DMS79 (cell line): ENCODE measurements at regions not wholly inside any gene's neighbourhood (a gene's known extent, or its start where the extent isn't known, plus 50 kb on each side); places are given as distances from the start of the nearest gene placed in this dataset.
"Not testable (repeated sequence)": the region's sequence is repeated elsewhere in the genome, so short reads cannot be mapped to it uniquely, and the experiment has no call there.

Experiments used
- DNase-seq: peaks from one replicate; lab custom pipeline; 2025; lab: John Stamatoyannopoulos, UW

GRCh38 chr10:44008270-44008916, 359.7 kb upstream of the ZNF32 start:
- DNase-seq = no peak

- DNase-seq = no peak
Observed at GRCh38 chr10:44006771-44007170, 358.1 kb upstream of the ZNF32 start.

- DNase-seq = no peak
Observed at GRCh38 chr10:44005788-44006099, 357.1 kb upstream of the ZNF32 start.

GRCh38 chr10:44004913-44005787, 356.5 kb upstream of the ZNF32 start:
- DNase-seq = no peak

GRCh38 chr10:43998021-43998809, 349.5 kb upstream of the ZNF32 start:
- DNase-seq = no peak

GRCh38 chr10:43997330-43997729, 348.6 kb upstream of the ZNF32 start:
- no peak for DNase-seq

DNA sequence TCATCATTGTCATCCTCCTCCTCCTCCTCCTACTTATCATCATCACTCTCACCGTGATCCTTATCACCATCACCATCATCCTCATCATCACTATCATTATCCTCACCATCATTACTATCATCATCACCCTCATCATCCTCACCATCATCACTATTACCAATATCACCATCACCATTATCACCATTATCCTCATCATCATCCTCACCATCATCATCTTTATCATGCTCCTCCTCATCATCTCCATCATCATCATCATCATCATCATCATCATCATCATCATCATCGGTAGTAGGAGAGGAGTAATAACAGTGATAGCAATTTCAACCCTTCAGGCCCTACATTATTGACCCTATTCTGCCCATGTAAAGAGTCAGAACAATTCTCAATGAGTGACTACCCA, 345.9 kb upstream of the ZNF32 start:
- DNase-seq = no peak

GRCh38 chr10:43992816-43993215, 344.1 kb upstream of the ZNF32 start:
- DNase-seq = not testable (repeated sequence)

GRCh38 chr10:43986374-43986773, 337.7 kb upstream of the ZNF32 start:
- no peak for DNase-seq

DNA sequence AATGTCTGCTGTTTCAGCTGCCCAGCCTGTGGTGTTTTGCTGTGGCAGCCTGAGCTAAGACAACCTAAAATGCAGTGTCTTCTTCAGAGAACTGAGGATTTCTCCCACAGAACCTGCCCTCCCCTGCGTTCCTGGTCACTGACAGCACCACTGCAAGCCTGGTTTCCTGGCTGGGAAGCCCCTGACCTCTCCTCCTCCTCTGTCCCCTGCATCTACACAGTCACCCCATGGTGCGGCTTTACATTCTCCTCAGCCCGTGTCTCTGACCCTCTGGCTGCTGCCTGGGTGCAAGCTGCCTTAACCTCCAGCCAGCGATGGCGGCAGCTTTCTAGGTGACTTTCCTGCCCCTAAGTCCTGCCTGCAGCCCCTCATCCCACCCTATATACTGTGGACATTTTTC, 337.3 kb upstream of the ZNF32 start:
- DNase-seq = no peak

- no peak for DNase-seq
Observed at GRCh38 chr10:43983856-43984271, 335.2 kb upstream of the ZNF32 start.

DNA sequence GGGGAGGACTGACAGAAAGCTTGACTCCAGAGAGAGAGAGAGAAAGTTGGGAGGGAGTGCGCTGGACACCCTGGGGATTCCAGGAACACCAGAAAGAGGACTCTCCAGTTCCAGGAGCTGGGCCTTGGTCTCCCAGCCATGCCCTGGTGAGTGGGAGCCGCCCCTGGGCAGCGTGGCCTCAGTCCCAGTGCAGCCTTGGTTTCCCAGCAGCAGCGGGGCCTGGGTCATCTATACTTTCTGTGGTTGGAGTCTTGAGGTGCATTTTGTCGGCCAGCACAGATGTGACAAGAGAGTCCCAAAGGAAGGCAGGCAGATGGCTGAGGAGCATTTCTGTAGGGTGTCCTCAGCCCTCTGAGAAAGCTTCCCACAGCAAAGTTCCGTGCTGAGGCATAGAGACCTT, 334.7 kb upstream of the ZNF32 start:
- no peak for DNase-seq

DNA sequence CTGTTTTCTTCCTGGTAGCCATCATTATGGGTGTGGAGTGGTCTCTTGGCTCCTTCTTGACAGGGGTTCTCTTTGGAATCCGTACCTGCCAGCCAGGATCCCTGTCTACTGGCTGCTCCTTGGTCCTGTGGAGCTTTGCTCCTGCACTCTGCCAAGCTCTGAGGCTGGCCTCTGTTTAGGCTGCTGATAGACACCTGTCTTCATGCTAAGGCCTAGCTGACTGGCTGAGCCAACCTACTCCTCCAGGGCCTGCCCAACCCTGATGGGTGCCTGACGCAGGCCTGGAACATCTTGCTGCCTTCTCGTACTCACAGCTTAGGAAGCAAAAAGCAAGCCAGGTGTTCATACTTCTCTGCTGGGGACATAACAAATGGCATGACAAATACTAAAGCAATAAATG, 333.6 kb upstream of the ZNF32 start:
- no peak for DNase-seq

DNA sequence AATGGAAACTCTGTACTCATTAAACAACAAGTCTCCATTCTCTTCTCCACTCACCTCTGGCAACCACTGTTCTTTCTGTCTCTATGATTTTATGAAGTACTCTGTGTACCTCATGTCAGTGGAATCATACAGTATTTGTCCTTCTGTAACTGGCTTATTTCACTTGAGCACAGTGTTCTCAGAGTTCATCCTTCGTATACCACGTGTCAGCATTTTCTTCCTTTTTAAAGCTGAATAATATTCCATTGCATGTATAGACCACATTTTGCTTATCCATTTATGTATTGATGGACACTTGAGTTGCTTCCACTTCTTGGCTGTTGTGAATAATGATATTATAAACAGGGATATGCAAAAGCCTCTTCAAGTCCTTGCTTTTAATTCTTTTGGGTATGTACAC, 333.0 kb upstream of the ZNF32 start:
- DNase-seq = no peak

DNA sequence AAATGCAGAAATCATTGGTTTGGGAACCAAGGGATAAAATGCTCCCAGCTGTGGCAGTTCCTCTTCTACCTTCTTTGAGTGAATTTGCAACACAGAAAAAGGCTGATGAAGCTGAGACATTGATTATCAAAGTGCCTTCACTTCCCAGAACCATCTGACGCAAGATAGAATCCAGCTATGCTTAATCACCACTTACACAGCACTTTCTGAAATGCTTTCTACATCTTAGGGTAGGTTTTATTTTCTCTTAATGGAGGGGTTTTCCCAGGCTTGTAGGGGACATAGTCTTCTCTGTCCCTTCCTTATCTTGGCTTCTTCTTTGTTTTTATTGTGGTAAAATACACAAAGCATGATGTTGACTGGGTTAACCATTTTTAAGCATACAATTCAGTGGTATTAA, 332.6 kb upstream of the ZNF32 start:
- DNase-seq = no peak

GRCh38 chr10:43980715-43981114, 332.0 kb upstream of the ZNF32 start:
- DNase-seq = no peak

- DNase-seq = no peak
Observed at GRCh38 chr10:43980313-43980712, 331.6 kb upstream of the ZNF32 start.

DNA sequence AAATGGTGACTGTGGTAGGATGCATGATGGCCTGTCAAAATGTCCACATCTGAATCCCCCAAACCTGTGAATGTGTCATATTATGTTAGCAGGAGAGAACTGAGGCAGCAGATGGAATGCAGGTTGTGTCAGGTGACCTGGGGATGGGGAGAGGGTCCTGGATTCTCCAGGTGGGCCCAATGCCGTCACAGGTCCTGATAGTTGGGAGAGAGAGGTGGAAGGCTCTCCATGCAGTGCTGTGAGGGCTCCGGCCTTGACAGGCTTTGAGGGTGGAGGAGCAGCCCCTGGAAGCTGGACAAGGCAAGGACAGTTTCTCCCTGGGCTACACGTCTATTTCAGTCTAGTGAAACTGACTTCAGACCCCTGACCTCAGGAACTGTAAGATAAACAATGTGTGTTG, 330.9 kb upstream of the ZNF32 start:
- no peak for DNase-seq

- DNase-seq = no peak
Observed at GRCh38 chr10:43978936-43979335, 330.3 kb upstream of the ZNF32 start.

GRCh38 chr10:43978091-43978490, 329.4 kb upstream of the ZNF32 start:
- no peak for DNase-seq

DNA sequence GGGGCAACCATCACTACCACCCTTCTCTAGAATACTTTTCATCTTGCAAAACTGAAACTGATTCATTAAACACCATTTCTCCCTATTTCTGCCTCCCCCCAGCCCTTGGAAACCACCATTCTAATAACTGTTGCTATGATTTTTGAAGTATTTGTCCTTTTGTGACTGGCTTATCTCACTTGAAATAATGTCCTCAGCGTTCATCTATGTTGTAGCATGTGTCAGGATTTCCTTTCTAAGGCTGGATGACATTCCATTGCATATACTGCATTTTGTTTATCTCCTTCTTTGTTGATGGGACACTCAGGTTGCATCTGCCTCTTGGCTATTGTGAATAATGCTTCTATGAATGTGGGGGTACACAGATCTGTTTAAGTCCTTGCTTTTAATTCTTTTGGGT, 327.6 kb upstream of the ZNF32 start:
- DNase-seq = no peak

DNA sequence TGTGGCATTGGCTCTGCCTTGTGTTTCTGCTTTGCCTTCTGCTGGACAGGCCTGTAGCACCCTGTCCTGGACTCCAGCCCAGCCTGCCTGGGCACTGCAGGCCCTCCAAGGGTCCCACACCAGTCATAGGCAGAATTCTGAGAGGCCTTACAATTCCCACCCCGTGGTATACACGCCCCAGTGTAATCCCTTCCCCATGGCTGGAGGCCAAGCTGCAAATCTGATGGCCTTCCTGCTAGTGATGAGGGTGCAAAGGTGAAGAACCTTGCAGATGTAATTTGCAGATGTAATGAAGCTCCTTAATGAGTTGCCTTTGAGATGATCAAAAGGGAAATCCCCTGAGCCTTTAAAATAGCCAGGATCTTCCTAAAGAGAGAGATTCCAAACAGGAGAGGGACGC, 325.1 kb upstream of the ZNF32 start:
- DNase-seq = no peak
